Adrenal gland (tissue), 5 donors: ENCODE measurements at regions not wholly inside any gene's neighbourhood (a gene's known extent, or its start where the extent isn't known, plus 50 kb on each side); places are given as distances from the start of the nearest gene placed in this dataset.

ENCODE experiments used
- POLR2A ChIP-seq, 2 donors: fragments of 450-650 bp; IDR thresholded peaks; one replicate each; pipeline ENCODE4 v1.6.1; 2017; ENCODE audit warnings: antibody characterized with exemption in 2 of 2, mild to moderate bottlenecking in 2 of 2, moderate library complexity in 1 of 2
- TF ChIP-seq, protein P1 (sequence below), 6 experiments: fragments of 450-650 bp in 4 of 6; fragments of 200-600 bp in 2 of 6; sonication (generic) in 1 of 6; IDR thresholded peaks; 1 replicate in 5 of 6; 2 replicates in 1 of 6; pipeline versions ENCODE4 v1.5.1 to v1.8.0; 2016 to 2021; ENCODE audit warnings: antibody characterized with exemption in 6 of 6, mild to moderate bottlenecking in 2 of 6, moderate library complexity in 1 of 6
- donor health status: DM: no; HTN: no; CAD: no.

- TF ChIP-seq, protein P1, sequence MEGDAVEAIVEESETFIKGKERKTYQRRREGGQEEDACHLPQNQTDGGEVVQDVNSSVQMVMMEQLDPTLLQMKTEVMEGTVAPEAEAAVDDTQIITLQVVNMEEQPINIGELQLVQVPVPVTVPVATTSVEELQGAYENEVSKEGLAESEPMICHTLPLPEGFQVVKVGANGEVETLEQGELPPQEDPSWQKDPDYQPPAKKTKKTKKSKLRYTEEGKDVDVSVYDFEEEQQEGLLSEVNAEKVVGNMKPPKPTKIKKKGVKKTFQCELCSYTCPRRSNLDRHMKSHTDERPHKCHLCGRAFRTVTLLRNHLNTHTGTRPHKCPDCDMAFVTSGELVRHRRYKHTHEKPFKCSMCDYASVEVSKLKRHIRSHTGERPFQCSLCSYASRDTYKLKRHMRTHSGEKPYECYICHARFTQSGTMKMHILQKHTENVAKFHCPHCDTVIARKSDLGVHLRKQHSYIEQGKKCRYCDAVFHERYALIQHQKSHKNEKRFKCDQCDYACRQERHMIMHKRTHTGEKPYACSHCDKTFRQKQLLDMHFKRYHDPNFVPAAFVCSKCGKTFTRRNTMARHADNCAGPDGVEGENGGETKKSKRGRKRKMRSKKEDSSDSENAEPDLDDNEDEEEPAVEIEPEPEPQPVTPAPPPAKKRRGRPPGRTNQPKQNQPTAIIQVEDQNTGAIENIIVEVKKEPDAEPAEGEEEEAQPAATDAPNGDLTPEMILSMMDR (IDR thresholded peaks at IDR 0.05): no peak
- TF ChIP-seq POLR2A (IDR thresholded peaks at IDR 0.05): no peak
Observed at GRCh38 chr2:12877761-12878160, 161.0 kb downstream of the TRIB2 start.
